ENCODE measurements at regions not wholly inside any gene's neighbourhood (a gene's known extent, or its start where the extent isn't known, plus 50 kb on each side); places are given as distances from the start of the nearest gene placed in this dataset.

DNA sequence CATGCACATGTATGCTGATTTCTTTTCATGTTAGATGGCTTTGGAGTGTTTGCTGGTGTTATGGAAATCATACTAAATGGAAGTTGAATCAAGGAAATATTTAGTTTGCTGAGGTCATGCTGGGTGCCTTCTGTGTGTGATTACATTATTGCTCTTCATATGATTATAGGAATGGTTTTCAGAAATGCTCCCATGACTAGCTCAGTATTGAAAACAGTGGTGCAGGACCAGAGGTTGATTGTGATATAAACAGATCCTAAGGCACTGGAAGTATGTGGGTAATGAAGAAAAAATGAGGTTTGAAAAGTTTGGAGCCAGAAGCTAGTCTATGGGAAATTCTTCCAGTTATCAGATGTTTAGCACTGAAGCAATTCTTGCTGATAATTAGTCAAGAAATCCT, 693.1 kb downstream of the UTRN start:
- peaks cover 15 to 16% of the 10 kb centered on the region in 2 donors for H3K4me1 ChIP-seq (replicated peaks in 1 of 2)
- no peak overlapping the region for H3K27ac ChIP-seq
- H3K4me3 ChIP-seq = no peak overlapping the region
- ATAC-seq (replicated peaks in 6 of 8) = no peak
- in situ Hi-C loops (cut with MboI; ENCODE audit: low pct_unique_long_range_greater_than_20kb in 2 of 9, low sequenced_read_pairs in 9 of 9, unreplicated experiment in 9 of 9) = no loop called here

DNA sequence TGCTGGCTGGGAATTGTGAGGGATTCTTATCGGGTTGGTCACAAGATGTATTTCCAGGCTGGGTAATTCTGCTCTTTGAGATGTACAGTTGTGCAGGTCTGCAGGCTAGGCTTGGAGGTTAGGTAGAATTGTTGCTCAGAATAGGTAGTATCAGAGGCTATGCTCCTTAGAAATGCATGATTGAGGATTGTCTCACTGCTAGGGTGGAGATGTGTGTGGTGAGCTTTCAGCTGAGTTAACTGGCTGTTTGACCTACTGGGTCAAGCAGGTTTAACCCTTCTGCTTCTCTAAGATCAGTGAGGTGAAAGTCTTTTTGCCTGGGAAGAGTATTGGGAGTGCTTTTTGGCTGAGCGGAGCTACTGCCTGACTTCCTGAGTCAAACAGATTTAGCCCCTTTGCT, 701.1 kb downstream of the UTRN start:
- 86 to 100% (median 94%) methylated on average over 1 to 2 of the region's 2 CpGs; no CpG with 5 or more reads in 4 of the 10 experiments for WGBS, 10 experiments
- Histone ChIP-seq H3K4me1 (replicated peaks in 1 of 2) (no peaks in the 10 kb centered on the region), H3K27ac (no peak overlapping the region), H3K4me3 (no peak overlapping the region)
- in situ Hi-C loops (cut with MboI; ENCODE audit: low pct_unique_long_range_greater_than_20kb in 2 of 9, low sequenced_read_pairs in 9 of 9, unreplicated experiment in 9 of 9) = no loop called here
- no peak for ATAC-seq (replicated peaks in 6 of 8)

DNA sequence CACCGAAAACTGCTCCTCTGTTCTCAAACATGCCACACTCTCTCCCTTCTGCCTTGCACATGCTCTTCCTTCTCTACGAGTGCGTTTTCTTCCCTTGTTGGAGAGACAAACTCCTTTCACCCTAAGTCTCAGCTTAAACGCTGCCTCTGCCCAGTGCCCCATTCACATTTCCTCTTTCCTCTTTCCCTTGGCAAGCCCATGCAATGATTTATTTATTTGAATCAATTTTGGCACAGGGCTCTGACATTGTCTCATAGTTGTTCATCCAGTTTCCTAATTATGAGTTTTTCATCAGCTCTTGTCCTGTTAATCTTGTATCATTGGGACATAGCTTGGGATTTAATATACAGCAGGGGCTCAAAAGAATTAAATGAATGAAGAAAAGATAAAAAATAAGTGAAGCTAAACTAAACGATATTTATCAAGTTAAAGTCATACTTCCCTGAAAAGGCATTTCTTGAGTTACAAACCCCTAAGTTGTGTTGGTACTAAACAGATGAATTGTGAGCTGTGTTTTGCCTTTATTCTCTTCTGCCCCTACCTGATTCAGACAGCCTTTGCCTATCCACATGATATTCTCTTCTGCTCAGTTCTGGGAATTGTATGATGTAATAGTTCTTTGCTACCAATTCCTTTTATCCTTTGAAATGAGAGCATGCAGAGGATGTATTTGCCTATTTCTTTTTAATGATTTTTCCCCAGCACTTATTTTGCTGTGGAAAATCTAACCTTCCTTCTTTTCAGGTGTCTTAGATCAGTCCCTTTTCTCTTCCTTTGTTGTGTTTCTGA, 704.4 kb downstream of the UTRN start:
- no peak overlapping the region for H3K27ac ChIP-seq
- in situ Hi-C loops (cut with MboI; ENCODE audit: low pct_unique_long_range_greater_than_20kb in 2 of 9, low sequenced_read_pairs in 9 of 9, unreplicated experiment in 9 of 9) = no loop called here
- H3K4me1 ChIP-seq (replicated peaks in 1 of 2) = no peaks in the 10 kb centered on the region
- WGBS, 10 experiments = 2 to 98% (median 87%) methylated on average over 2 to 5 of the region's 5 CpGs
- peak in 3 of 8 experiments; percentile 24 to 70 (median 43) for ATAC-seq (replicated peaks in 6 of 8)
- H3K4me3 ChIP-seq = no peak overlapping the region

DNA sequence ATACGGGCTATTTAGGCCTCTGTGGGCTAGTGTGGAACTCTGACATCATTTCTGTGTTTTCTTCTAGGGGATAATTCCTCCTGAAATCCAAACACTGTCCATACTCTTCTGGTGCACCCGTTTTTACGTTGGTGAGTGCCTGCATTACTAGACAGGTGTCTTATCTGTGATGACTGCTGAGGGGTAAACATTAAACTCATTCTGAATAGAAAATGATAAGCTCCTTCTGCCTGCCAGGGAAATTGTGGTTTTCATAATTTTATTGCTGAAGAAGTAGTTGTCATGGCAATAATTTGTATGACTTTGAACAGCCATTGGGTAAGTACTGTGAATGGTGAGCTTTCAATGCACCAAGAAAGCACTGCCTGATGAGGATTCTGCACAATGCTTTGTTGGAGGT, 705.6 kb downstream of the UTRN start:
- WGBS, 10 experiments = 50 to 100% (median 86%) methylated on average over 1 to 3 of the region's 3 CpGs; no CpG with 5 or more reads in 1 of the 10 experiments

DNA sequence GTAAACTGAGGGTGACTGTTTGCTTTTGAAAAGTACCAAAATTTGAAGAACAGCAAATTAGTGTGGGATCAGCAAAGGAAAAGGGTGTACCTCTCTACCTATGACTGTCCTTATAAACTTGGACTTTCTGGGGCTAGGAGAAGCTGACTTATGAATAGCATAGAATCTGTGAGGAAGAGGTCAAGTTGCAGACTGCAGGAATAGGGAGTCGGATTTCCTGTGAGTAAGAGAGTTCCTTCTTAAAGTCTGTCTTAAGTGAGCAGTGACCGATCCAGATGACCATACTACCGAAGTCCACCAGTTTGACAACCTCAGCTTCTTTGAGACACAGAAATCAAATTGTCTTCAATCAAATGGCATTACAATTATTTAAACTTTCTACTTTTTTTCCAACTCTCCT, 708.7 kb downstream of the UTRN start:
- no peaks in the 10 kb centered on the region for H3K4me1 ChIP-seq (replicated peaks in 1 of 2)
- in situ Hi-C loops (cut with MboI; ENCODE audit: low pct_unique_long_range_greater_than_20kb in 2 of 9, low sequenced_read_pairs in 9 of 9, unreplicated experiment in 9 of 9) = no loop called here
- 50 to 100% (median 76%) methylated on average over 1 to 3 of the region's 3 CpGs; no CpG with 5 or more reads in 2 of the 10 experiments for WGBS, 10 experiments
- peak in 1 of 8 experiments; percentile 66 for ATAC-seq (replicated peaks in 6 of 8)
- H3K4me3 ChIP-seq = no peak overlapping the region
- H3K27ac ChIP-seq = no peak overlapping the region

More for the DNA sequence above, 705.6 kb downstream of the UTRN start:
- Histone ChIP-seq H3K4me1 (replicated peaks in 1 of 2) (no peaks in the 10 kb centered on the region), H3K4me3 (no peak overlapping the region), H3K27ac (no peak overlapping the region)
- ATAC-seq (replicated peaks in 6 of 8) = no peak
- in situ Hi-C loops (cut with MboI; ENCODE audit: low pct_unique_long_range_greater_than_20kb in 2 of 9, low sequenced_read_pairs in 9 of 9, unreplicated experiment in 9 of 9) = no loop called here

DNA sequence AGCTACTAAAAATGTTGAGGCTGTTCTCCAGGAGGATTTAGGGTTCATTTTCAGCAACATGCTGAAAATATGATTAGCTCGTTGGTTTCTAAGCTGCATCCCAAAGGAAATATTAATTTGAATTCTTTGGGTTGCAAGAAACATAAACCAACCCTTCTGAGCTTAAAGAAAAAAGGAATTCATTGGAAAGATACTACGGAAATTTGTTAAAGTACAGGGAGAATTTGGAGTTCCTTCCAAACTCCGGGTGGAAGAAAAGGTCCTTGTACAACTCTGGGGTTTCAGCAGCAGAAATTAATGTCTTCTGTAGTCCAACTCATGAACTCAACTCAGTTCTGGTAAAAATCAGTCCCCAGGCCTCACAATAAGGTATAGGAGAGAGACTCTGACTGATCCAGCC, 712.9 kb downstream of the UTRN start:
- no peak overlapping the region for H3K4me3 ChIP-seq
- ATAC-seq (replicated peaks in 6 of 8) = no peak
- 14 to 100% (median 90%) methylated on average over 2 to 3 of the region's 3 CpGs for WGBS, 10 experiments
- in situ Hi-C loops (cut with MboI; ENCODE audit: low pct_unique_long_range_greater_than_20kb in 2 of 9, low sequenced_read_pairs in 9 of 9, unreplicated experiment in 9 of 9) = no loop called here
- H3K27ac ChIP-seq = no peak overlapping the region
- H3K4me1 ChIP-seq (replicated peaks in 1 of 2) = no peaks in the 10 kb centered on the region

DNA sequence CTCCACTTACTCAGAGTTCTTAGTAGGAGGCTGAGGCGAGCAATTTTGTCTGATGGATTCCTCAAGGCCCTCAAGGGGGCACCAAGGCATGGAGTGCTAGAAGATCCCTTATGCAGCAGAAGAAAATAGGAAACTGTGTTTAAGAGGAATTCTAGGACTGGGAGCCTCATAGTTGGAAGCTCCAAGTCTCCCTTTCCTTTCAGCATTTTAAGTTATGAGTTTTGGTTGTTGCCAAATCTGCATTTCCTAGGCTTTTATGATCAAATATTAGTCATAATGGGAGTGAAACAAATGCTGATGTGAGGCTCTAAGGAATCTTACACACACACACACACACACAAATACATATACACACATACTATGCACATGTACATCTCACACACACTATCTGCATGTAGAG, 714.0 kb downstream of the UTRN start:
- WGBS, 10 experiments = 57 to 80% (median 60%) methylated on average over 1 of the region's 1 CpG; no CpG with 5 or more reads in 7 of the 10 experiments
- in situ Hi-C loops (cut with MboI; ENCODE audit: low pct_unique_long_range_greater_than_20kb in 2 of 9, low sequenced_read_pairs in 9 of 9, unreplicated experiment in 9 of 9) = no loop called here
- no peak for ATAC-seq (replicated peaks in 6 of 8)
- Histone ChIP-seq H3K27ac (no peak overlapping the region), H3K4me3 (no peak overlapping the region), H3K4me1 (replicated peaks in 1 of 2) (no peaks in the 10 kb centered on the region)

DNA sequence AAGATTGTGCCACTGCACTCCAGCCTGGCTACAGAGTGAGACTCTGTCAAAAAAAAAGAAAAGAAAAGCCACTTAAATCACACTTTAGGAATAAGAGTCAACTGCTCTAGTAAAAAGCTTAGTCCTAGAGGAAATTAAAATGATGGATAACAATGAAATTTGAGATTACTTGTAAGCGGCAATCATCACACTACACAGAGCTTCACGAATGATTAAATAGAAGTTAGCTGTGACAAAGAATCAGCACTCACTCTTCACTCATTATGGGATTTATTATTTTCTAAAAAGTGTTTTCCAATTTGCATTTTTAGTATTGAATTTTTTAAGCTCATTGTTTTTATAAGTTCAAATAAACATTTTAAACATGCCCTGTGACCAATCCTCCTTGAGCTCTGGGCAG, 718.0 kb downstream of the UTRN start:
- 50 to 100% (median 92%) methylated on average over 1 to 2 of the region's 2 CpGs; no CpG with 5 or more reads in 2 of the 10 experiments for WGBS, 10 experiments
- Histone ChIP-seq H3K4me1 (replicated peaks in 1 of 2) (no peaks in the 10 kb centered on the region), H3K4me3 (no peak overlapping the region), H3K27ac (no peak overlapping the region)
- ATAC-seq (replicated peaks in 6 of 8) = no peak
- in situ Hi-C loops (cut with MboI; ENCODE audit: low pct_unique_long_range_greater_than_20kb in 2 of 9, low sequenced_read_pairs in 9 of 9, unreplicated experiment in 9 of 9) = no loop called here

DNA sequence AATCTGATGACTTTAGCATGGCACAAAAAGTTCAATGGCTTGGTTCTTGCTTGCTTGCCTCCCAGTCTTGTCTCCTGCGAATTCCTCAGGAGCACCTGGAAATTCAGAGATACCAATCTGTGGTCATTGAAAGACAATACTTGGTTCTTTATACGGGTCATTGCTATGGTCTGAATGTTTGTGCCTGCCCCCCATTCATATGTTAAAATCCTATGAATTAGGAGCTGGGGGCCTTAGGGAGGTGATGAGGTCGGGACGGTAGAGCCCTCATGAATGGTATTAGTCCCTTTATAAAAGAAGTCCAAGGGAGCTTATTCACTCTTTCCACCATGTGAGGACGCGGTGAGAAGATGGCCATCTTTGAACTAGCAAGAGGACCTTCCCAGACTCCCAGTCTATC, 721.8 kb downstream of the UTRN start:
- no peak overlapping the region for H3K4me3 ChIP-seq
- H3K4me1 ChIP-seq (replicated peaks in 1 of 2) = no peaks in the 10 kb centered on the region
- 28 to 82% (median 68%) methylated on average over 1 to 6 of the region's 6 CpGs; no CpG with 5 or more reads in 1 of the 10 experiments for WGBS, 10 experiments
- in situ Hi-C loops (cut with MboI; ENCODE audit: low pct_unique_long_range_greater_than_20kb in 2 of 9, low sequenced_read_pairs in 9 of 9, unreplicated experiment in 9 of 9) = no loop called here
- no peak for ATAC-seq (replicated peaks in 6 of 8)
- H3K27ac ChIP-seq = no peak overlapping the region

DNA sequence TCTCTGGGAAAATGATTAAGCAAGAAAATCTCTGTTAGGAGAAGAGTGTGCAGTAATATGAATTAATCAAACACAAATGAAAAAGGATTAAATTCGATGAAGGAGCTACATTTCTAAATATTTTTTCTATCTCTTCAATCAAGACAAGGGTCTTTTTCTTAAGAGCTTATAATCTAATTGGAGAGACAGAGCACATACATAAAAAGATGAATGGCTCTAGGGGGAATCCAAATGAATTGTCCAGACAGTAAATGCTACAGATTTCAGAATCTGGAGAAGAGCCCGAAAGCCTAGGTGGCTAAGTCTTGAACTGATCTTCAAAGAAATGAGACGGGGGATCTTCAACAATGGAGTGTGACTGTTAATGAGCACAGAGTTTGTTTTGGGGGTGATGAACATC, 723.6 kb downstream of the UTRN start:
- ATAC-seq (replicated peaks in 6 of 8) = no peak
- WGBS, 10 experiments = 50 to 93% (median 73%) methylated on average over 1 to 3 of the region's 3 CpGs
- no peak overlapping the region for H3K27ac ChIP-seq
- no peaks in the 10 kb centered on the region for H3K4me1 ChIP-seq (replicated peaks in 1 of 2)
- in situ Hi-C loops (cut with MboI; ENCODE audit: low pct_unique_long_range_greater_than_20kb in 2 of 9, low sequenced_read_pairs in 9 of 9, unreplicated experiment in 9 of 9) = no loop called here
- H3K4me3 ChIP-seq = no peak overlapping the region

DNA sequence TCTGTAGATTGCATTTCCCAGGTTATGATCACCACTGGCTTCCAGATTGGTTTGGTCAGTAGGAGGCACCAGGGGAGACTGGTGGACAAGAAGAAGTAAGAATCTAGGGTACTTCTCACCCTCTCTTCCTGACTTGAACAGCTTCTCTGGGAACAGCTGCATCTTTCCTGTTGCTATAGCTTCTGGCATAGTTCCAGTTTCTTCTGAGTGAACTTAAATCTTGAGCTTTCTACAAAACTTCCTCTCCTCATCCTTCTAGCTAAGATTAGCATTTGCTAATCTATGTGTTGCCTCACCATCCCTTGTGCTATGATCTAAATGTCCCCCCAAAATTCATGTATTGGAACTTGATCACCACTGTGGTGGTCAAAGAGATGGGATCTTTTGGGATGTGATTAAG, 724.6 kb downstream of the UTRN start:
- Histone ChIP-seq H3K4me1 (replicated peaks in 1 of 2) (no peaks in the 10 kb centered on the region), H3K27ac (no peak overlapping the region), H3K4me3 (no peak overlapping the region)
- in situ Hi-C loops (cut with MboI; ENCODE audit: low pct_unique_long_range_greater_than_20kb in 2 of 9, low sequenced_read_pairs in 9 of 9, unreplicated experiment in 9 of 9) = no loop called here
- ATAC-seq (replicated peaks in 6 of 8) = no peak

DNA sequence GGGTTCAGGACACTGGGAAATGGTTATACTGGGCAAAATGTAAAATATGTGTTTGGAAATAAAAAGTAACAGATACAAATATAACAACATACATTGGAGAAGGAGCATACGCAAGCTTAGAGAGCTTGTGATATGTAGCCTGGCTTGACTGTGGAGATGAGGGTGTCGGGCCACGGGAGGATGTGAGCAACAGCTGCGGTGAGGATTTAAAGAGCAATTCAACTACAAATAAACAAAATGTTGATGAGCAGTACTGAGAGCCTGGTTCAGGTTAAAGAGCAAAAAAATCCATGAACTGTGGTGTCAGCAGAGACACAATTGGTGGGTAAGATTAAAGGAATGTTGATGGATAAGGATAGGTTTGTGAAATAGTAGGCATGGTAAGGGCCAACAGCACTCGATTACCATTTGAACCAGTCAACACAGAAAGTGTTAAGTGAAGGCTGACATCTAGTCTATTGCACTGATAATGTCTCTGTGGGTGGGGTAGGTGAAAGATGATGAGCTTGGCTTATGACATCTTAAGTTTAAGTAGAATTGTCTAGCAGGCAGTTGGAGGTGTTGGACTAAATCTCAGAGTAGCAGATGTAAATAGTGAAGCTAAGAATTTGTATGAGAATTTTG, 723.2 kb downstream of the EPM2A start:
- 0 to 93% (median 63%) methylated on average over 1 to 5 of the region's 5 CpGs for WGBS, 10 experiments
- H3K4me3 ChIP-seq = no peak overlapping the region
- no peak overlapping the region for H3K27ac ChIP-seq
- H3K4me1 ChIP-seq (replicated peaks in 1 of 2) = no peaks in the 10 kb centered on the region
- ATAC-seq (replicated peaks in 6 of 8) = no peak
- in situ Hi-C loops (cut with MboI; ENCODE audit: low pct_unique_long_range_greater_than_20kb in 2 of 9, low sequenced_read_pairs in 9 of 9, unreplicated experiment in 9 of 9) = no loop called here

DNA sequence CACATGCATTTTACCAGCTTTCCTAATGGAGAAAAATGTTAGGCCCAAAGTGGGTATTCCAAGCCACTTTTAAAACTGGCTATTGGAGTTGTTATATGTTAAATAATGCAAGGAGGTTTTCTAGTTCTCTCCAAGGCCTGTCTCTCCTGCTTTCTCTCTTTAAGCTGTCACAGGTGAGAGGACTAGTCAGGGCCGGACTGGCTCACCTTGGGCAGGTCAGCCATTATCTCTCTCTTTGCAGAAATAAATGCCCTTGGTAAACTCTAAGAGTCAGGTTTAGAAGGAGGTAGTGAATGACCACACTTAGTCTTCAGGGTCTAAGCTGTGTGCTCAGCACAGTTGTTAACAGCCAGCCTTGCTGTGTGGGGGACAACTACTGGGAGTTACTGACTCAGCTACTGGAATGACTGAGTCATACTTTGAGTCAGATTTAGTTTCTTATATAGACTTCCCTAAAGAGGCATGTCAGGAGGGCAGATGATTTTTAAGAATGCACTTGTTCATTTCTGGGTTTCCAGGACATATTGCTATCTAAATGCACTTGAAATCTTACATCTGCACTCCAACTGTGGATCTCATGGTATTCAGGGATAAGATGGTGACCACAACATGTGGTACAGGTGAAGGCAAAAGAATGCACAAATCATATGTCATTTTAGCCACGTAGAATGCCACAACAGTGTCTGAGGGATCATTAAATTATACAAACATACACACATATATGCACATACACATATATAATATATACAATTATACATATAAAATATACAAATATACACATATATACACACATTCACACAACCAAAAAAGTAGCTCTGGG, 719.4 kb downstream of the EPM2A start:
- ATAC-seq (replicated peaks in 6 of 8) = peak in 6 of 8 experiments; percentile 27 to 100 (median 84)
- Histone ChIP-seq H3K4me1 (replicated peaks in 1 of 2) (no peaks in the 10 kb centered on the region), H3K4me3 (no peak overlapping the region), H3K27ac (no peak overlapping the region)
- WGBS, 10 experiments = 17 to 100% (median 83%) methylated on average over 1 to 2 of the region's 2 CpGs; no CpG with 5 or more reads in 1 of the 10 experiments
- in situ Hi-C loops (cut with MboI; ENCODE audit: low pct_unique_long_range_greater_than_20kb in 2 of 9, low sequenced_read_pairs in 9 of 9, unreplicated experiment in 9 of 9) = no loop called here

Measured in motor neuron (in vitro differentiated cells).